ENCODE measurements at regions not wholly inside any gene's neighbourhood (a gene's known extent, or its start where the extent isn't known, plus 50 kb on each side); places are given as distances from the start of the nearest gene placed in this dataset.

DNA sequence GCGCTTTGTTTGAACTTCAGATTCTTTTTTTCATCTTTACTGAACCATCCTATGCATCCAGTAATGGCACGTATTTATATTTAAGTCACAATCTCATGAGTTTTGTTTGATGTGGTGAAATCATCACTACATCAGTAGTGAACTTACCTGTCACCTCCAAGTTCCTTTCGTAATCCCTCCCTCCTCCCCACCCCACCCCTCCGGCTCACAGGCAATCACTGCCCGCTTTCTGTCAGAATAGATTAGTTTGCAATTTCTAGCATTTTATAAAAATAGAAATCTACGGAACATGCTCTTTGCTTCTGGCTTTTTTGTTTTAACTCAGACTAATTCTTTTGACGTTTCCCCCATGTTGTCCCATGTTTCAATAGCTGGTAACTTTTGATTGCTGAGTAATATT, 305.4 kb upstream of the IRX4 start:
- Histone ChIP-seq H2AK5ac (ENCODE audit: low read depth, low read length) (no peak overlapping the region), H3K9me3 (ENCODE audit: insufficient read depth in 2 of 2, low read depth in 1 of 2, low read length in 1 of 2) (no peaks in the 10 kb centered on the region), H3K27me3 (replicated peaks in 1 of 4; ENCODE audit: control insufficient read depth in 3 of 4, extremely low read depth in 1 of 4, insufficient read depth in 3 of 4, low read length in 3 of 4) (no peaks in the 10 kb centered on the region), H3K14ac (ENCODE audit: insufficient read length) (no peak overlapping the region), H2BK15ac (ENCODE audit: low read length) (no peak overlapping the region), H3K4me1 (replicated peaks in 1 of 4; ENCODE audit: control insufficient read depth in 3 of 4, insufficient read depth in 4 of 4, low read length in 3 of 4) (no peaks in the 10 kb centered on the region), H3K18ac (ENCODE audit: extremely low read depth, low read length) (no peak overlapping the region), H2BK20ac (ENCODE audit: low read length) (no peak overlapping the region), H2BK120ac (replicated peaks; ENCODE audit: low read depth, low read length) (no peak overlapping the region), H3K23me2 (ENCODE audit: low read depth, low read length) (peaks cover 3% of the 10 kb centered on the region; the same call in 1 of the 2 replicates), H3K4ac (replicated peaks; ENCODE audit: insufficient read length, low read depth, low read length) (no peak overlapping the region), H3K27ac (ENCODE audit: low read depth, low read length) (no peak overlapping the region), H3K23ac (ENCODE audit: insufficient read length) (no peak overlapping the region), H3K79me2 (ENCODE audit: control insufficient read depth in 1 of 2, insufficient read depth in 2 of 2, low read length in 2 of 2) (no peaks in the 10 kb centered on the region), H2BK5ac (ENCODE audit: low read depth, low read length) (no peak overlapping the region), H3K9ac (replicated peaks in 1 of 4; ENCODE audit: extremely low read depth in 1 of 4, low read depth in 3 of 4, low read length in 3 of 4) (no peak overlapping the region), H2BK12ac (ENCODE audit: low read depth, low read length) (no peak overlapping the region), H3K79me1 (ENCODE audit: low read depth, low read length) (no peaks in the 10 kb centered on the region), H3K4me3 (ENCODE audit: extremely low read depth in 1 of 4, insufficient read depth in 2 of 4, low read depth in 3 of 4, low read length in 4 of 4) (no peak overlapping the region), H3K36me3 (ENCODE audit: control insufficient read depth in 2 of 4, insufficient read depth in 4 of 4, low read length in 3 of 4) (no peaks in the 10 kb centered on the region), H3K4me2 (ENCODE audit: insufficient read depth in 1 of 2, low read depth in 2 of 2, low read length in 2 of 2) (no peak overlapping the region), H4K20me1 (replicated peaks in 1 of 2; ENCODE audit: control insufficient read depth in 1 of 2, insufficient read depth in 2 of 2, low read length in 2 of 2) (no peaks in the 10 kb centered on the region), H2AFZ (ENCODE audit: low read length) (no peak overlapping the region), H4K5ac (ENCODE audit: insufficient read length, low read depth, low read length) (no peak overlapping the region), H4K91ac (replicated peaks; ENCODE audit: insufficient read length, low read length) (no peak overlapping the region), H4K8ac (ENCODE audit: extremely low read depth, insufficient read depth, low read length) (no peak overlapping the region), H3K56ac (replicated peaks; ENCODE audit: insufficient read length, low read depth, low read length) (no peak overlapping the region)
- ChIA-PET CTCF (ENCODE audit: partially characterized antibody) (no interaction called here), POLR2A (ENCODE audit: partially characterized antibody) (no interaction called here)
- FAIRE-seq (no peak), DNase-seq (ENCODE audit: low read depth in 1 of 2, low spot score in 2 of 2) (no peak)
- WGBS, 2 experiments (ENCODE audit: extremely low coverage in 1 of 2, insufficient coverage in 1 of 2, insufficient read length in 1 of 2, insufficient replicate concordance in 2 of 2, low coverage in 1 of 2, low lambda C conversion rate in 2 of 2, missing lambda C conversion rate in 1 of 2): 94% methylated on average over 7 of the region's 7 CpGs; no CpG with 5 or more reads in 1 of the 2 experiments
- no peak for TF ChIP-seq JUN (IDR thresholded peaks at IDR 0.05; ENCODE audit: low read depth, low read length)
- TF ChIP-seq HDAC2 (IDR thresholded peaks at IDR 0.05; ENCODE audit: borderline replicate concordance in 1 of 2, low read depth in 2 of 2, low read length in 2 of 2): no peak
- TF ChIP-seq RXRA (IDR thresholded peaks at IDR 0.05; ENCODE audit: insufficient read depth, low read depth, low read length): no peak
- no peak for TF ChIP-seq PHF8 (conservative IDR thresholded peaks at IDR 0.05; ENCODE audit: low read depth, low read length)
- no peak for TF ChIP-seq YY1 (IDR thresholded peaks at IDR 0.05; ENCODE audit: low read depth, low read length)
- no peak for TF ChIP-seq RFX5 (IDR thresholded peaks at IDR 0.05; ENCODE audit: borderline replicate concordance, low read depth, low read length)
- TF ChIP-seq, protein P1, sequence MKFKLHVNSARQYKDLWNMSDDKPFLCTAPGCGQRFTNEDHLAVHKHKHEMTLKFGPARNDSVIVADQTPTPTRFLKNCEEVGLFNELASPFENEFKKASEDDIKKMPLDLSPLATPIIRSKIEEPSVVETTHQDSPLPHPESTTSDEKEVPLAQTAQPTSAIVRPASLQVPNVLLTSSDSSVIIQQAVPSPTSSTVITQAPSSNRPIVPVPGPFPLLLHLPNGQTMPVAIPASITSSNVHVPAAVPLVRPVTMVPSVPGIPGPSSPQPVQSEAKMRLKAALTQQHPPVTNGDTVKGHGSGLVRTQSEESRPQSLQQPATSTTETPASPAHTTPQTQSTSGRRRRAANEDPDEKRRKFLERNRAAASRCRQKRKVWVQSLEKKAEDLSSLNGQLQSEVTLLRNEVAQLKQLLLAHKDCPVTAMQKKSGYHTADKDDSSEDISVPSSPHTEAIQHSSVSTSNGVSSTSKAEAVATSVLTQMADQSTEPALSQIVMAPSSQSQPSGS (IDR thresholded peaks at IDR 0.05; ENCODE audit: low read length): no peak
- no peak for TF ChIP-seq RAD21 (IDR thresholded peaks at IDR 0.05 in 1 of 2, conservative IDR thresholded peaks at IDR 0.05 in 1 of 2; ENCODE audit: low read depth in 2 of 2, low read length in 2 of 2)
- TF ChIP-seq, protein P2, sequence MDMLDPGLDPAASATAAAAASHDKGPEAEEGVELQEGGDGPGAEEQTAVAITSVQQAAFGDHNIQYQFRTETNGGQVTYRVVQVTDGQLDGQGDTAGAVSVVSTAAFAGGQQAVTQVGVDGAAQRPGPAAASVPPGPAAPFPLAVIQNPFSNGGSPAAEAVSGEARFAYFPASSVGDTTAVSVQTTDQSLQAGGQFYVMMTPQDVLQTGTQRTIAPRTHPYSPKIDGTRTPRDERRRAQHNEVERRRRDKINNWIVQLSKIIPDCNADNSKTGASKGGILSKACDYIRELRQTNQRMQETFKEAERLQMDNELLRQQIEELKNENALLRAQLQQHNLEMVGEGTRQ (IDR thresholded peaks at IDR 0.05; ENCODE audit: low read length): no peak
- TF ChIP-seq KDM1A (IDR thresholded peaks at IDR 0.05; ENCODE audit: borderline replicate concordance, low read length): no peak
- TF ChIP-seq CBX8 (IDR thresholded peaks at IDR 0.05; ENCODE audit: borderline replicate concordance, low read depth, low read length): no peak

Measured in H1 (cell line).